ENCODE measurements at regions not wholly inside any gene's neighbourhood (a gene's known extent, or its start where the extent isn't known, plus 50 kb on each side); places are given as distances from the start of the nearest gene placed in this dataset.

DNA sequence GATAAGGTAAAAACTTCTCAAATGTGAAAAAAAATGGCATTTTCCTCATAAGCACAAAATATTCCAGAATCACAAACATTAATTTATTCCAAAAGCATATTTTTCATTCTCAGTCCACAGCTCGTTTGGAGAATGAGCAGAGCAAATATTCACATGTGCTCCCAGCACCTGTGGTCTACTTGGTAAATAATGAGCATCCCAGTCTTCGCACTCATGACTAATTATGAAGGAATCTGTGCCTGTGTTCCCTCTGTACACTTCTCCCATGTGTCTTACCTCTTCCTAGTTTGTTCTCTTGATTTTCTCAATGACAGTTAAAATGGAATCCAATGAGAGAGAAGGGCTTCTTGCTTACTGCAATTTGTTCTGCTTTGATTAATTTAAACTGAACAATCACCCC, 671.0 kb upstream of the SOX11 start:
- TF ChIP-seq, protein P1, sequence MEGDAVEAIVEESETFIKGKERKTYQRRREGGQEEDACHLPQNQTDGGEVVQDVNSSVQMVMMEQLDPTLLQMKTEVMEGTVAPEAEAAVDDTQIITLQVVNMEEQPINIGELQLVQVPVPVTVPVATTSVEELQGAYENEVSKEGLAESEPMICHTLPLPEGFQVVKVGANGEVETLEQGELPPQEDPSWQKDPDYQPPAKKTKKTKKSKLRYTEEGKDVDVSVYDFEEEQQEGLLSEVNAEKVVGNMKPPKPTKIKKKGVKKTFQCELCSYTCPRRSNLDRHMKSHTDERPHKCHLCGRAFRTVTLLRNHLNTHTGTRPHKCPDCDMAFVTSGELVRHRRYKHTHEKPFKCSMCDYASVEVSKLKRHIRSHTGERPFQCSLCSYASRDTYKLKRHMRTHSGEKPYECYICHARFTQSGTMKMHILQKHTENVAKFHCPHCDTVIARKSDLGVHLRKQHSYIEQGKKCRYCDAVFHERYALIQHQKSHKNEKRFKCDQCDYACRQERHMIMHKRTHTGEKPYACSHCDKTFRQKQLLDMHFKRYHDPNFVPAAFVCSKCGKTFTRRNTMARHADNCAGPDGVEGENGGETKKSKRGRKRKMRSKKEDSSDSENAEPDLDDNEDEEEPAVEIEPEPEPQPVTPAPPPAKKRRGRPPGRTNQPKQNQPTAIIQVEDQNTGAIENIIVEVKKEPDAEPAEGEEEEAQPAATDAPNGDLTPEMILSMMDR (IDR thresholded peaks at IDR 0.05) = no peak
- no peak for TF ChIP-seq POLR2A (IDR thresholded peaks at IDR 0.05)
